A549 (cell line): ENCODE measurements at regions not wholly inside any gene's neighbourhood (a gene's known extent, or its start where the extent isn't known, plus 50 kb on each side); places are given as distances from the start of the nearest gene placed in this dataset.

Source experiments
- ATAC-seq, 2 experiments: fragments of 200-7000 bp in 1 of 2; fragments of >200 bp in 1 of 2; cut with Nextera tagmentation in 1 of 2; cut with Tn5 transposase in 1 of 2; 3 replicates each; pipeline versions ENCODE4 v1.8.0 to v1.9.1; 2018 to 2020; ENCODE audit warnings: mild to moderate bottlenecking in 1 of 2, moderate library complexity in 1 of 2
- CTCF ChIA-PET: fragments of 300-600 bp; sonication (Branson Sonifier 250); formaldehyde crosslinking; extraction: SDS; loops from one replicate; lab custom pipeline; 2021; ENCODE audit warnings: antibody characterized with exemption, inconsistent platforms; lab: Yijun Ruan, JAX
- POLR2A ChIA-PET: fragments of 350-600 bp; formaldehyde crosslinking; extraction: SDS; loops from one replicate; lab custom pipeline; 2021; ENCODE audit warnings: antibody characterized with exemption, inconsistent platforms; lab: Yijun Ruan, JAX
- DNase-seq, 2 experiments: peaks; one replicate each; pipeline versions ENCODE4 v3.0.0 to v3.0.0-alpha.2; 2011 to 2016; ENCODE audit warnings: low read depth in 1 of 2, low spot score in 1 of 2
- FAIRE-seq: peaks from 2 replicates; lab custom pipeline; 2011; peaks lifted over from hg19 to GRCh38; lab: Jason Lieb, UNC
- H3K27ac ChIP-seq, 2 experiments: fragments of >200 bp; sonication (Bioruptor Twin); formaldehyde crosslinking; 3 replicates each; pipeline ENCODE4 v1.5.1; 2016 to 2017
- H3K4me1 ChIP-seq: fragments of >200 bp; sonication (Bioruptor Twin); formaldehyde crosslinking; 3 replicates; pipeline ENCODE4 v1.6.1; 2016
- H3K4me2 ChIP-seq: fragments of >200 bp; sonication (Bioruptor Twin); formaldehyde crosslinking; 3 replicates; pipeline ENCODE4 v1.6.1; 2016
- H3K4me3 ChIP-seq: fragments of >200 bp; sonication (Bioruptor Twin); formaldehyde crosslinking; 3 replicates; pipeline ENCODE4 v1.5.1; 2016
- H3K9me3 ChIP-seq: fragments of >200 bp; sonication (Bioruptor Twin); formaldehyde crosslinking; 3 replicates; pipeline ENCODE4 v1.6.1; 2016
- CBX2 ChIP-seq: fragments of 200-600 bp; sonication (generic); IDR thresholded peaks from 2 replicates; pipeline ENCODE4 v1.6.1; 2016; ENCODE audit warnings: low read depth, mild to moderate bottlenecking, borderline replicate concordance
- CHD2 ChIP-seq: fragments of 150-350 bp; IDR thresholded peaks from 2 replicates; pipeline ENCODE4 v1.6.1; 2014; ENCODE audit warnings: low read length; ENCODE audit not compliant: partially characterized antibody
- CHD4 ChIP-seq: fragments of 200-600 bp; sonication (generic); IDR thresholded peaks from 2 replicates; pipeline ENCODE4 v1.6.1; 2016; ENCODE audit warnings: antibody characterized with exemption, mild to moderate bottlenecking, borderline replicate concordance
- E2F6 ChIP-seq: IDR thresholded peaks from 2 replicates; pipeline ENCODE4 v1.6.1; 2012; ENCODE audit warnings: low read depth, borderline replicate concordance
- EHF ChIP-seq: fragments of 250-450 bp; sonication (Bioruptor Pico); IDR thresholded peaks from 2 replicates; pipeline ENCODE4 v1.5.0; 2020; ENCODE audit warnings: mild to moderate bottlenecking
- EP300 ChIP-seq, 2 experiments: fragments of >200 bp; sonication (Bioruptor Twin); formaldehyde crosslinking; IDR thresholded peaks; 2 replicates in 1 of 2; 3 replicates in 1 of 2; pipeline ENCODE4 v1.6.1; 2016 to 2017
- HES2 ChIP-seq: fragments of >200 bp; sonication (Bioruptor Twin); formaldehyde crosslinking; IDR thresholded peaks from 2 replicates; pipeline ENCODE4 v1.6.1; 2016
- KDM5A ChIP-seq: fragments of 200-600 bp; sonication (generic); IDR thresholded peaks from 2 replicates; pipeline ENCODE4 v1.6.1; 2016; ENCODE audit warnings: antibody characterized with exemption, mild to moderate bottlenecking
- MAFK ChIP-seq: fragments of 450-650 bp; IDR thresholded peaks from 2 replicates; pipeline ENCODE4 v1.6.1; 2014; ENCODE audit not compliant: partially characterized antibody
- MAZ ChIP-seq: fragments of 150-350 bp; IDR thresholded peaks from 2 replicates; pipeline ENCODE4 v1.6.1; 2014; ENCODE audit warnings: antibody characterized with exemption, low read depth, low read length, borderline replicate concordance
- NR3C1 ChIP-seq: fragments of >200 bp; sonication (Bioruptor Twin); formaldehyde crosslinking; IDR thresholded peaks from 3 replicates; pipeline ENCODE4 v1.6.1; 2017
- PHF8 ChIP-seq: fragments of 200-600 bp; sonication (generic); IDR thresholded peaks from 2 replicates; pipeline ENCODE4 v1.6.1; 2016; ENCODE audit warnings: low read depth, mild to moderate bottlenecking, antibody characterized with exemption, moderate library complexity, borderline replicate concordance
- POLR2AphosphoS2 ChIP-seq: conservative IDR thresholded peaks from 2 replicates; pipeline ENCODE4 v1.6.1; 2012; ENCODE audit warnings: low read length, improper control_type of control experiment, inconsistent platforms
- RFX5 ChIP-seq: fragments of 450-650 bp; IDR thresholded peaks from 2 replicates; pipeline ENCODE4 v1.7.1; 2014; ENCODE audit warnings: antibody characterized with exemption, mild to moderate bottlenecking, moderate library complexity
- SMC3 ChIP-seq: fragments of >200 bp; sonication (Bioruptor Twin); formaldehyde crosslinking; IDR thresholded peaks from 3 replicates; pipeline ENCODE4 v1.6.1; 2018; ENCODE audit warnings: inconsistent platforms
- SREBF2 ChIP-seq: fragments of 450-650 bp; IDR thresholded peaks from 2 replicates; pipeline ENCODE4 v1.6.1; 2014; ENCODE audit warnings: mild to moderate bottlenecking, moderate library complexity
- TP53 ChIP-seq: fragments of 250-450 bp; sonication (Bioruptor Pico); IDR thresholded peaks from 2 replicates; pipeline ENCODE4 v1.5.0; 2021; ENCODE audit warnings: mild to moderate bottlenecking, moderate library complexity
- ZFP36 ChIP-seq: fragments of 450-650 bp; IDR thresholded peaks from 2 replicates; pipeline ENCODE4 v1.6.1; 2014; ENCODE audit warnings: borderline replicate concordance; ENCODE audit not compliant: partially characterized antibody
- ZSCAN20 ChIP-seq: fragments of 250-450 bp; sonication (Bioruptor Pico); IDR thresholded peaks from 2 replicates; pipeline ENCODE4 v1.8.0; 2022; ENCODE audit warnings: mild to moderate bottlenecking, moderate library complexity
- WGBS: methylation state at CpG from one replicate; pipeline ENCODE4 v1.1.6; 2017; ENCODE audit errors: missing lambda C conversion rate; 5-methylcytosine and 5-hydroxymethylcytosine counted together
- TF ChIP-seq, protein P1 (sequence below): fragments of >200 bp; sonication (Bioruptor Twin); formaldehyde crosslinking; IDR thresholded peaks from 3 replicates; pipeline ENCODE4 v1.5.1; 2016
- TF ChIP-seq, protein P2 (sequence below): fragments of 450-650 bp; IDR thresholded peaks from 2 replicates; pipeline ENCODE4 v1.6.1; 2014; ENCODE audit warnings: antibody characterized with exemption
- TF ChIP-seq, protein P3 (sequence below): fragments of 250-450 bp; sonication (Bioruptor Pico); IDR thresholded peaks from 2 replicates; pipeline ENCODE4 v1.5.0; 2020; ENCODE audit warnings: low read depth, mild to moderate bottlenecking, moderate library complexity
- TF ChIP-seq, protein P4 (sequence below): fragments of 150-350 bp; IDR thresholded peaks from 2 replicates; pipeline ENCODE4 v1.6.1; 2014; ENCODE audit warnings: low read depth, mild to moderate bottlenecking, low read length

DNA sequence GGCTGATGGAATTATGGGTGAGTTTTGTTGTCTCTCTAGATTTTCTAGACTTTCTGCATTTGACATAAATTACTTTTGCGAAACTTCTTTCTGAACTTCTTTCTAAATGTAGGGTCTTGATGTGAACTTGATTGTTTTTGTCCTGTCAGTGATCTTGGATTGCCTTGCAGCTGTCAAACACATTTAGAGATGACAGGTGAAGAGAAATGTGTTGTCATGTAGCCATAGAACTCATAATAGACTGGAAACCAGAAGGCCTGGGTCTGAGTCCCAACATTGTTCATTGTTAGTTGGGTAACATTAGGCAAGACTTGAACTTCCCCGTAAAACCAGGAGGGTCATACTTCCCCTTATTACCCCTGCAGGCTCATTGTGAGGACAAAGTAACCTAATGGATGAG is 109.0 kb downstream of the LRIG3 start:
- TF ChIP-seq CBX2 (no peak), ZSCAN20 (CRISPR knock-in tag) (no peak), SREBF2 (no peak), E2F6 (no peak), ZFP36 (no peak), SMC3 (no peak), RFX5 (no peak), MAFK (no peak), EP300 (IDR thresholded peaks at IDR 0.05) (no peak)
- TF ChIP-seq, protein P1, sequence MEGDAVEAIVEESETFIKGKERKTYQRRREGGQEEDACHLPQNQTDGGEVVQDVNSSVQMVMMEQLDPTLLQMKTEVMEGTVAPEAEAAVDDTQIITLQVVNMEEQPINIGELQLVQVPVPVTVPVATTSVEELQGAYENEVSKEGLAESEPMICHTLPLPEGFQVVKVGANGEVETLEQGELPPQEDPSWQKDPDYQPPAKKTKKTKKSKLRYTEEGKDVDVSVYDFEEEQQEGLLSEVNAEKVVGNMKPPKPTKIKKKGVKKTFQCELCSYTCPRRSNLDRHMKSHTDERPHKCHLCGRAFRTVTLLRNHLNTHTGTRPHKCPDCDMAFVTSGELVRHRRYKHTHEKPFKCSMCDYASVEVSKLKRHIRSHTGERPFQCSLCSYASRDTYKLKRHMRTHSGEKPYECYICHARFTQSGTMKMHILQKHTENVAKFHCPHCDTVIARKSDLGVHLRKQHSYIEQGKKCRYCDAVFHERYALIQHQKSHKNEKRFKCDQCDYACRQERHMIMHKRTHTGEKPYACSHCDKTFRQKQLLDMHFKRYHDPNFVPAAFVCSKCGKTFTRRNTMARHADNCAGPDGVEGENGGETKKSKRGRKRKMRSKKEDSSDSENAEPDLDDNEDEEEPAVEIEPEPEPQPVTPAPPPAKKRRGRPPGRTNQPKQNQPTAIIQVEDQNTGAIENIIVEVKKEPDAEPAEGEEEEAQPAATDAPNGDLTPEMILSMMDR = no peak
- ATAC-seq = no peak
- no peak for DNase-seq
- ChIA-PET CTCF (interaction anchor here (0.7 kb wide), 1 partner anchor 76 kb away, joined by 5 read pairs; no protein-coding TSS in a partner anchor), POLR2A (no interaction called here)
- Histone ChIP-seq H3K27ac (no peak overlapping the region), H3K4me2 (no peak overlapping the region), H3K4me1 (no peaks in the 10 kb centered on the region), H3K4me3 (no peak overlapping the region), H3K9me3 (no peaks in the 10 kb centered on the region)
- no peak for FAIRE-seq
- 79% methylated on average over 2 of the region's 2 CpGs for WGBS

- Histone ChIP-seq H3K4me2 (no peak overlapping the region), H3K9me3 (no peaks in the 10 kb centered on the region), H3K4me1 (no peaks in the 10 kb centered on the region), H3K27ac (no peak overlapping the region), H3K4me3 (no peak overlapping the region)
- no peak for ATAC-seq
- TF ChIP-seq HES2 = no peak
- TF ChIP-seq, protein P1 = no peak
- no peak for TF ChIP-seq EHF (CRISPR knock-in tag)
- no peak for TF ChIP-seq PHF8
- TF ChIP-seq MAZ = no peak
- FAIRE-seq = no peak
- ChIA-PET POLR2A (no interaction called here), CTCF (interaction anchor here (0.7 kb wide), 1 partner anchor 75 kb away, joined by 5 read pairs; no protein-coding TSS in a partner anchor)
- WGBS = 15% methylated on average over 2 of the region's 2 CpGs
- no peak for DNase-seq
These were observed 108.1 kb downstream of the LRIG3 start for GRCh38 chr12:58812214-58812613.

- Histone ChIP-seq H3K27ac (no peak overlapping the region), H3K9me3 (no peaks in the 10 kb centered on the region), H3K4me1 (no peaks in the 10 kb centered on the region), H3K4me3 (no peak overlapping the region), H3K4me2 (no peak overlapping the region)
- no peak for ATAC-seq
- 10% methylated on average over 1 of the region's 1 CpG for WGBS
- TF ChIP-seq, protein P2, sequence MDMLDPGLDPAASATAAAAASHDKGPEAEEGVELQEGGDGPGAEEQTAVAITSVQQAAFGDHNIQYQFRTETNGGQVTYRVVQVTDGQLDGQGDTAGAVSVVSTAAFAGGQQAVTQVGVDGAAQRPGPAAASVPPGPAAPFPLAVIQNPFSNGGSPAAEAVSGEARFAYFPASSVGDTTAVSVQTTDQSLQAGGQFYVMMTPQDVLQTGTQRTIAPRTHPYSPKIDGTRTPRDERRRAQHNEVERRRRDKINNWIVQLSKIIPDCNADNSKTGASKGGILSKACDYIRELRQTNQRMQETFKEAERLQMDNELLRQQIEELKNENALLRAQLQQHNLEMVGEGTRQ = no peak
- TF ChIP-seq MAZ (no peak), CHD4 (no peak), POLR2AphosphoS2 (no peak), SREBF2 (no peak), KDM5A (no peak), NR3C1 (no peak), CHD2 (no peak), PHF8 (no peak), TP53 (CRISPR knock-in tag) (no peak)
- TF ChIP-seq, protein P3, sequence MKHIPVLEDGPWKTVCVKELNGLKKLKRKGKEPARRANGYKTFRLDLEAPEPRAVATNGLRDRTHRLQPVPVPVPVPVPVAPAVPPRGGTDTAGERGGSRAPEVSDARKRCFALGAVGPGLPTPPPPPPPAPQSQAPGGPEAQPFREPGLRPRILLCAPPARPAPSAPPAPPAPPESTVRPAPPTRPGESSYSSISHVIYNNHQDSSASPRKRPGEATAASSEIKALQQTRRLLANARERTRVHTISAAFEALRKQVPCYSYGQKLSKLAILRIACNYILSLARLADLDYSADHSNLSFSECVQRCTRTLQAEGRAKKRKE (CRISPR knock-in tag) = no peak
- TF ChIP-seq, protein P4, sequence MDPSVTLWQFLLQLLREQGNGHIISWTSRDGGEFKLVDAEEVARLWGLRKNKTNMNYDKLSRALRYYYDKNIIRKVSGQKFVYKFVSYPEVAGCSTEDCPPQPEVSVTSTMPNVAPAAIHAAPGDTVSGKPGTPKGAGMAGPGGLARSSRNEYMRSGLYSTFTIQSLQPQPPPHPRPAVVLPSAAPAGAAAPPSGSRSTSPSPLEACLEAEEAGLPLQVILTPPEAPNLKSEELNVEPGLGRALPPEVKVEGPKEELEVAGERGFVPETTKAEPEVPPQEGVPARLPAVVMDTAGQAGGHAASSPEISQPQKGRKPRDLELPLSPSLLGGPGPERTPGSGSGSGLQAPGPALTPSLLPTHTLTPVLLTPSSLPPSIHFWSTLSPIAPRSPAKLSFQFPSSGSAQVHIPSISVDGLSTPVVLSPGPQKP = no peak
- no peak for FAIRE-seq
- ChIA-PET CTCF (no interaction called here), POLR2A (no interaction called here)
- DNase-seq = no peak
These were observed 106.3 kb downstream of the LRIG3 start for GRCh38 chr12:58814036-58814435.
